Bronchial epithelial cell (primary cell): ENCODE measurements at regions not wholly inside any gene's neighbourhood (a gene's known extent, or its start where the extent isn't known, plus 50 kb on each side); places are given as distances from the start of the nearest gene placed in this dataset.

Experiments used
- DNase-seq: peaks from one replicate; pipeline ENCODE4 v3.0.0-alpha.2; 2010; ENCODE audit warnings: low read depth
- FAIRE-seq: peaks from 2 replicates; lab custom pipeline; 2011; peaks lifted over from hg19 to GRCh38; lab: Jason Lieb, UNC
- H3K27me3 ChIP-seq: 2 replicates; pipeline ENCODE4 v1.5.1; 2011; ENCODE audit warnings: low read length; ENCODE audit not compliant: control insufficient read depth, insufficient read depth
- H3K36me3 ChIP-seq: 2 replicates; pipeline ENCODE4 v1.5.1; 2011; ENCODE audit warnings: low read length; ENCODE audit not compliant: control insufficient read depth, insufficient read depth
- H3K4me3 ChIP-seq: 2 replicates; pipeline ENCODE4 v1.5.1; 2011; ENCODE audit warnings: mild to moderate bottlenecking, low read depth, low read length, control low read depth
- CTCF ChIP-seq: IDR thresholded peaks from 2 replicates; pipeline ENCODE4 v1.5.1; 2011; ENCODE audit warnings: mild to moderate bottlenecking, moderate library complexity, low read length, control low read depth, inconsistent platforms; ENCODE audit not compliant: insufficient read depth, severe bottlenecking

GRCh38 chrX:5399403-5399802, 829.3 kb downstream of the NLGN4X start:
- no peak for TF ChIP-seq CTCF
- H3K27me3 ChIP-seq: no peaks in the 10 kb centered on the region
- no peak overlapping the region for H3K4me3 ChIP-seq
- no peak for DNase-seq
- FAIRE-seq: no peak
- H3K36me3 ChIP-seq: no peaks in the 10 kb centered on the region

- TF ChIP-seq CTCF: no peak
- Histone ChIP-seq H3K36me3 (no peaks in the 10 kb centered on the region), H3K4me3 (no peak overlapping the region), H3K27me3 (no peaks in the 10 kb centered on the region)
- DNase-seq: no peak
- FAIRE-seq: no peak
Observed at GRCh38 chrX:5397409-5397808, 831.3 kb downstream of the NLGN4X start.

GRCh38 chrX:5390376-5390775, 838.3 kb downstream of the NLGN4X start:
- Histone ChIP-seq H3K36me3 (no peaks in the 10 kb centered on the region), H3K27me3 (no peaks in the 10 kb centered on the region), H3K4me3 (no peak overlapping the region)
- no peak for TF ChIP-seq CTCF
- no peak for FAIRE-seq
- no peak for DNase-seq

GRCh38 chrX:5388087-5388486, 840.6 kb downstream of the NLGN4X start:
- Histone ChIP-seq H3K27me3 (no peaks in the 10 kb centered on the region), H3K4me3 (no peak overlapping the region), H3K36me3 (no peaks in the 10 kb centered on the region)
- no peak for TF ChIP-seq CTCF
- FAIRE-seq: no peak
- DNase-seq: no peak

- Histone ChIP-seq H3K4me3 (no peak overlapping the region), H3K36me3 (no peaks in the 10 kb centered on the region), H3K27me3 (no peaks in the 10 kb centered on the region)
- DNase-seq: no peak
- no peak for TF ChIP-seq CTCF
- no peak for FAIRE-seq
Observed at GRCh38 chrX:5380426-5380825, 848.2 kb downstream of the NLGN4X start.

GRCh38 chrX:5341902-5342301, 886.8 kb downstream of the NLGN4X start:
- Histone ChIP-seq H3K36me3 (no peaks in the 10 kb centered on the region), H3K4me3 (no peak overlapping the region), H3K27me3 (no peaks in the 10 kb centered on the region)
- FAIRE-seq (no peak), DNase-seq (no peak)
- TF ChIP-seq CTCF: no peak
